HEK293 (cell line): ENCODE measurements at regions not wholly inside any gene's neighbourhood (a gene's known extent, or its start where the extent isn't known, plus 50 kb on each side); places are given as distances from the start of the nearest gene placed in this dataset.
"Not testable (repeated sequence)": the region's sequence is repeated elsewhere in the genome, so short reads cannot be mapped to it uniquely, and the experiment has no call there.

Source experiments
- CTCF ChIA-PET: fragments of 350-600 bp; formaldehyde crosslinking; extraction: SDS; loops from one replicate; lab custom pipeline; 2021; ENCODE audit warnings: antibody characterized with exemption; lab: Yijun Ruan, JAX
- POLR2A ChIA-PET: fragments of 300-600 bp; formaldehyde crosslinking; extraction: SDS; loops from one replicate; lab custom pipeline; 2020; ENCODE audit warnings: antibody characterized with exemption, inconsistent platforms; lab: Yijun Ruan, JAX
- H3K27ac ChIP-seq: fragments of 200-500 bp; sonication (Bioruptor generic); 2 replicates; pipeline ENCODE4 v1.5.1; 2014; ENCODE audit warnings: low read depth, low read length, control low read depth, inconsistent platforms; ENCODE audit errors: extremely low read depth
- H3K36me3 ChIP-seq, 2 experiments: fragments of 200-500 bp in 1 of 2; sonication (Bioruptor generic) in 1 of 2; 1 replicate in 1 of 2; 2 replicates in 1 of 2; pipeline ENCODE4 v1.5.1; 2014 to 2017; ENCODE audit warnings: inconsistent platforms in 2 of 2, low read length in 2 of 2; ENCODE audit not compliant: control insufficient read depth in 2 of 2, insufficient read depth in 1 of 2
- H3K4me1 ChIP-seq: fragments of 200-500 bp; sonication (Bioruptor generic); 2 replicates; pipeline ENCODE4 v1.5.1; 2014; ENCODE audit warnings: mild to moderate bottlenecking, low read length, inconsistent platforms; ENCODE audit not compliant: control insufficient read depth, insufficient read depth
- H3K4me3 ChIP-seq: 2 replicates; pipeline ENCODE4 v1.5.1; 2011; ENCODE audit warnings: low read depth, mild to moderate bottlenecking, control low read depth, low read length, moderate library complexity
- H3K9me3 ChIP-seq: fragments of 200-500 bp; sonication (Bioruptor generic); 2 replicates; pipeline ENCODE4 v1.5.1; 2014; ENCODE audit warnings: low read depth, low read length, inconsistent platforms; ENCODE audit not compliant: control insufficient read depth, insufficient read depth
- ATF2 ChIP-seq: fragments of 450-650 bp; formaldehyde crosslinking; IDR thresholded peaks from 2 replicates; pipeline ENCODE4 v1.5.1; 2016; ENCODE audit warnings: missing biosample characterization, missing genetic modification characterization, low read depth
- BCL11A ChIP-seq: fragments of 450-650 bp; formaldehyde crosslinking; IDR thresholded peaks from 2 replicates; pipeline ENCODE4 v1.5.1; 2016; ENCODE audit warnings: low read depth, missing biosample characterization, missing genetic modification characterization
- BCL6B ChIP-seq: fragments of 450-650 bp; formaldehyde crosslinking; IDR thresholded peaks from 2 replicates; pipeline ENCODE4 v1.5.1; 2017; ENCODE audit warnings: missing biosample characterization, missing genetic modification characterization
- EGR2 ChIP-seq: fragments of 450-650 bp; formaldehyde crosslinking; IDR thresholded peaks from 2 replicates; pipeline ENCODE4 v1.5.1; 2016; ENCODE audit warnings: low read depth, missing biosample characterization, missing genetic modification characterization
- KLF10 ChIP-seq: fragments of 450-650 bp; IDR thresholded peaks from 2 replicates; pipeline ENCODE4 v1.5.1; 2018; ENCODE audit warnings: missing biosample characterization, mild to moderate bottlenecking, missing genetic modification characterization
- KLF8 ChIP-seq: fragments of 450-650 bp; formaldehyde crosslinking; IDR thresholded peaks from 2 replicates; pipeline ENCODE4 v1.5.1; 2016; ENCODE audit warnings: missing biosample characterization, missing genetic modification characterization
- PRDM4 ChIP-seq: fragments of 450-650 bp; formaldehyde crosslinking; IDR thresholded peaks from 2 replicates; pipeline ENCODE4 v1.5.1; 2017; ENCODE audit warnings: missing biosample characterization, missing genetic modification characterization
- SCRT2 ChIP-seq: fragments of 450-650 bp; formaldehyde crosslinking; IDR thresholded peaks from 2 replicates; pipeline ENCODE4 v1.5.1; 2016; ENCODE audit warnings: missing biosample characterization, missing genetic modification characterization
- YY2 ChIP-seq: fragments of 450-650 bp; formaldehyde crosslinking; IDR thresholded peaks from 2 replicates; pipeline ENCODE4 v1.5.1; 2016; ENCODE audit warnings: missing biosample characterization, missing genetic modification characterization
- ZNF221 ChIP-seq: fragments of 450-650 bp; formaldehyde crosslinking; IDR thresholded peaks from 2 replicates; pipeline ENCODE4 v1.5.1; 2017; ENCODE audit warnings: missing biosample characterization, missing genetic modification characterization, borderline replicate concordance
- ZNF302 ChIP-seq: fragments of 450-650 bp; formaldehyde crosslinking; IDR thresholded peaks from 2 replicates; pipeline ENCODE4 v1.5.1; 2016; ENCODE audit warnings: missing biosample characterization, missing genetic modification characterization, low read depth
- ZNF404 ChIP-seq: fragments of 450-650 bp; formaldehyde crosslinking; IDR thresholded peaks from 2 replicates; pipeline ENCODE4 v1.5.1; 2017; ENCODE audit warnings: missing biosample characterization, missing genetic modification characterization
- ZNF426 ChIP-seq: fragments of 450-650 bp; formaldehyde crosslinking; IDR thresholded peaks from 2 replicates; pipeline ENCODE4 v1.5.1; 2017; ENCODE audit warnings: missing biosample characterization, missing genetic modification characterization, mild to moderate bottlenecking, inconsistent platforms, moderate library complexity
- ZNF501 ChIP-seq: fragments of 450-650 bp; formaldehyde crosslinking; IDR thresholded peaks from 2 replicates; pipeline ENCODE4 v1.5.1; 2016; ENCODE audit warnings: missing biosample characterization, missing genetic modification characterization
- ZNF510 ChIP-seq: fragments of 450-650 bp; formaldehyde crosslinking; IDR thresholded peaks from 2 replicates; pipeline ENCODE4 v1.5.1; 2018; ENCODE audit warnings: mild to moderate bottlenecking, missing genetic modification characterization, missing biosample characterization; ENCODE audit not compliant: insufficient replicate concordance
- ZNF555 ChIP-seq: fragments of 450-650 bp; formaldehyde crosslinking; conservative IDR thresholded peaks from 2 replicates; pipeline ENCODE4 v1.5.1; 2017; ENCODE audit warnings: missing biosample characterization, mild to moderate bottlenecking, missing genetic modification characterization, inconsistent platforms
- ZNF580 ChIP-seq: fragments of 450-650 bp; formaldehyde crosslinking; IDR thresholded peaks from 2 replicates; pipeline ENCODE4 v1.5.1; 2016; ENCODE audit warnings: missing biosample characterization, missing genetic modification characterization
- ZNF654 ChIP-seq: fragments of 450-650 bp; formaldehyde crosslinking; IDR thresholded peaks from 2 replicates; pipeline ENCODE4 v1.5.1; 2016; ENCODE audit warnings: low read depth, missing biosample characterization, missing genetic modification characterization
- ZNF791 ChIP-seq: fragments of 450-650 bp; formaldehyde crosslinking; IDR thresholded peaks from 2 replicates; pipeline ENCODE4 v1.5.1; 2016; ENCODE audit warnings: missing biosample characterization, missing genetic modification characterization
- ZNF792 ChIP-seq: fragments of 450-650 bp; formaldehyde crosslinking; IDR thresholded peaks from 2 replicates; pipeline ENCODE4 v1.5.1; 2016; ENCODE audit warnings: missing biosample characterization, missing genetic modification characterization
- ZNF837 ChIP-seq: fragments of 450-650 bp; formaldehyde crosslinking; IDR thresholded peaks from 2 replicates; pipeline ENCODE4 v1.5.1; 2016; ENCODE audit warnings: missing biosample characterization, missing genetic modification characterization
- ZNF843 ChIP-seq: fragments of 450-650 bp; formaldehyde crosslinking; IDR thresholded peaks from 2 replicates; pipeline ENCODE4 v1.5.1; 2016; ENCODE audit warnings: missing biosample characterization, missing genetic modification characterization

GRCh38 chr3:150127011-150127490, 156.4 kb upstream of the PFN2 start:
- no peaks in the 10 kb centered on the region for H3K9me3 ChIP-seq
- H3K4me3 ChIP-seq = no peak overlapping the region
- ChIA-PET CTCF (no interaction called here), POLR2A (no interaction called here)
- no peak overlapping the region for H3K27ac ChIP-seq
- no peaks in the 10 kb centered on the region for H3K36me3 ChIP-seq
- TF ChIP-seq EGR2 (no peak), ZNF837 (no peak), YY2 (no peak), ZNF510 (no peak), ZNF404 (tag by site-specific recombination) (no peak), ZNF555 (tag by site-specific recombination) (no peak), KLF10 (tag by site-specific recombination) (no peak)
- H3K4me1 ChIP-seq = no peaks in the 10 kb centered on the region

- ChIA-PET CTCF (no interaction called here), POLR2A (no interaction called here)
- Histone ChIP-seq H3K4me1 (no peaks in the 10 kb centered on the region), H3K9me3 (no peaks in the 10 kb centered on the region), H3K4me3 (no peak overlapping the region), H3K36me3 (no peaks in the 10 kb centered on the region), H3K27ac (no peak overlapping the region)
- TF ChIP-seq BCL6B (tag by site-specific recombination) = no peak
- no peak for TF ChIP-seq PRDM4
- no peak for TF ChIP-seq ZNF302
- no peak for TF ChIP-seq ZNF221 (tag by site-specific recombination)
- no peak for TF ChIP-seq ZNF580 (tag by site-specific recombination)
- no peak for TF ChIP-seq ZNF501
- TF ChIP-seq ZNF792 = no peak
- TF ChIP-seq ATF2 (tag by site-specific recombination) = no peak
- TF ChIP-seq KLF8 = no peak
- no peak for TF ChIP-seq ZNF791 (tag by site-specific recombination)
- TF ChIP-seq ZNF426 (tag by site-specific recombination) = no peak
- no peak for TF ChIP-seq ZNF555 (tag by site-specific recombination)
- TF ChIP-seq SCRT2 (tag by site-specific recombination) = no peak
- no peak for TF ChIP-seq BCL11A
- TF ChIP-seq ZNF654 = no peak
- no peak for TF ChIP-seq ZNF843 (tag by site-specific recombination)
Measured at GRCh38 chr3:150124142-150124541, 153.4 kb upstream of the PFN2 start.

GRCh38 chr3:150123249-150123648, 152.6 kb upstream of the PFN2 start:
- H3K4me3 ChIP-seq, H3K4me1 ChIP-seq, POLR2A ChIA-PET, H3K36me3 ChIP-seq, CTCF ChIA-PET, H3K9me3 ChIP-seq, H3K27ac ChIP-seq: not testable (repeated sequence)
